ENCODE measurements at regions not wholly inside any gene's neighbourhood (a gene's known extent, or its start where the extent isn't known, plus 50 kb on each side); places are given as distances from the start of the nearest gene placed in this dataset.

- DNase-seq (ENCODE audit: low read depth), result no peak
Measured at GRCh38 chr20:6956056-6956455, 188.6 kb downstream of the BMP2 start.

GRCh38 chr20:6956574-6956973 lies 189.1 kb downstream of the BMP2 start:
- no peak for DNase-seq (ENCODE audit: low read depth)

GRCh38 chr20:6959900-6960312 lies 192.4 kb downstream of the BMP2 start:
- no peak for DNase-seq (ENCODE audit: low read depth)

- DNase-seq (ENCODE audit: low read depth), result no peak
Measured at GRCh38 chr20:6966721-6967120, 199.2 kb downstream of the BMP2 start.

- no peak for DNase-seq (ENCODE audit: low read depth)
Measured at GRCh38 chr20:6974838-6975237, 207.4 kb downstream of the BMP2 start.

- DNase-seq (ENCODE audit: low read depth), result no peak
Measured at GRCh38 chr20:6975311-6975710, 207.8 kb downstream of the BMP2 start.

- no peak for DNase-seq (ENCODE audit: low read depth)
Measured at GRCh38 chr20:6976106-6976900, 208.8 kb downstream of the BMP2 start.

- DNase-seq (ENCODE audit: low read depth), result no peak
Measured at GRCh38 chr20:6979621-6980020, 212.1 kb downstream of the BMP2 start.

- no peak for DNase-seq (ENCODE audit: low read depth)
Measured at GRCh38 chr20:6993011-6993410, 225.5 kb downstream of the BMP2 start.

- DNase-seq (ENCODE audit: low read depth), result no peak
Measured at GRCh38 chr20:6993511-6993910, 226.0 kb downstream of the BMP2 start.

- DNase-seq (ENCODE audit: low read depth), result peak; percentile 4
Measured at GRCh38 chr20:6994452-6994851, 227.0 kb downstream of the BMP2 start.

- no peak for DNase-seq (ENCODE audit: low read depth)
Measured at GRCh38 chr20:6998909-6999308, 231.4 kb downstream of the BMP2 start.

- DNase-seq (ENCODE audit: low read depth), result no peak
Measured at GRCh38 chr20:6999381-6999780, 231.9 kb downstream of the BMP2 start.

GRCh38 chr20:7003598-7003997 lies 236.1 kb downstream of the BMP2 start:
- no peak for DNase-seq (ENCODE audit: low read depth)

GRCh38 chr20:7004801-7005200 lies 237.3 kb downstream of the BMP2 start:
- DNase-seq (ENCODE audit: low read depth), result no peak

GRCh38 chr20:7010527-7010926 lies 243.0 kb downstream of the BMP2 start:
- DNase-seq (ENCODE audit: low read depth), result no peak

GRCh38 chr20:7015257-7015656 lies 247.8 kb downstream of the BMP2 start:
- DNase-seq (ENCODE audit: low read depth), result no peak

GRCh38 chr20:7022597-7022996 lies 255.1 kb downstream of the BMP2 start:
- no peak for DNase-seq (ENCODE audit: low read depth)

GRCh38 chr20:7025635-7026034 lies 258.1 kb downstream of the BMP2 start:
- DNase-seq (ENCODE audit: low read depth), result no peak

- DNase-seq (ENCODE audit: low read depth), result no peak
Measured at GRCh38 chr20:7029019-7029418, 261.5 kb downstream of the BMP2 start.

GRCh38 chr20:7031222-7031621 lies 263.7 kb downstream of the BMP2 start:
- no peak for DNase-seq (ENCODE audit: low read depth)

GRCh38 chr20:7038029-7038428 lies 270.5 kb downstream of the BMP2 start:
- DNase-seq (ENCODE audit: low read depth), result peak; percentile 11

GRCh38 chr20:7057611-7058010 lies 290.1 kb downstream of the BMP2 start:
- no peak for DNase-seq (ENCODE audit: low read depth)

- no peak for DNase-seq (ENCODE audit: low read depth)
Measured at GRCh38 chr20:7078804-7079203, 311.3 kb downstream of the BMP2 start.
